Liver (tissue), 8 donors: ENCODE measurements at regions not wholly inside any gene's neighbourhood (a gene's known extent, or its start where the extent isn't known, plus 50 kb on each side); places are given as distances from the start of the nearest gene placed in this dataset.

Experiments used
- DNase-seq: peaks from one replicate; pipeline ENCODE4 v3.0.0-alpha.2; 2017; ENCODE audit warnings: low spot score
- H3K27ac ChIP-seq, 2 donors: one replicate each; pipeline ENCODE4 v1.7.0; 2013; ENCODE audit warnings: inconsistent platforms in 2 of 2, low read length in 2 of 2, control low read depth in 1 of 2, low read depth in 1 of 2, mild to moderate bottlenecking in 1 of 2
- H3K27me3 ChIP-seq, 4 donors: one replicate each; pipeline versions ENCODE4 v1.6.1 to v1.7.0; 2013; ENCODE audit warnings: low read length in 3 of 4, inconsistent platforms in 1 of 4, mild to moderate bottlenecking in 1 of 4, moderate library complexity in 1 of 4; ENCODE audit not compliant: control insufficient read depth in 4 of 4, insufficient read depth in 4 of 4
- H3K36me3 ChIP-seq, 4 donors: one replicate each; pipeline versions ENCODE4 v1.6.1 to v1.7.0; 2013; ENCODE audit warnings: low read length in 3 of 4, mild to moderate bottlenecking in 3 of 4, low read depth in 1 of 4, moderate library complexity in 1 of 4; ENCODE audit not compliant: control insufficient read depth in 4 of 4, insufficient read depth in 3 of 4
- H3K4me1 ChIP-seq, 4 donors: one replicate each; pipeline versions ENCODE4 v1.6.1 to v1.7.0; 2013; ENCODE audit warnings: low read length in 3 of 4, mild to moderate bottlenecking in 3 of 4, moderate library complexity in 1 of 4; ENCODE audit not compliant: control insufficient read depth in 4 of 4, insufficient read depth in 4 of 4
- H3K4me3 ChIP-seq, 3 donors: one replicate each; pipeline versions ENCODE4 v1.6.1 to v1.7.0; 2013; ENCODE audit warnings: low read length in 3 of 3, control low read depth in 1 of 3, low read depth in 1 of 3, mild to moderate bottlenecking in 1 of 3
- H3K9ac ChIP-seq, 2 donors: one replicate each; pipeline ENCODE4 v1.7.0; 2013; ENCODE audit warnings: low read length in 2 of 2, mild to moderate bottlenecking in 2 of 2, moderate library complexity in 2 of 2, control low read depth in 1 of 2, low read depth in 1 of 2
- H3K9me3 ChIP-seq, 4 donors: one replicate each; pipeline versions ENCODE4 v1.6.1 to v1.7.0; 2013; ENCODE audit warnings: low read length in 3 of 4; ENCODE audit not compliant: control insufficient read depth in 4 of 4
- EGR1 ChIP-seq, 2 donors: IDR thresholded peaks; 2 replicates each; pipeline ENCODE4 v1.6.1; 2016 to 2018; ENCODE audit warnings: antibody characterized with exemption in 2 of 2, low read depth in 2 of 2
- FOXA1 ChIP-seq: IDR thresholded peaks from 2 replicates; pipeline ENCODE4 v1.6.1; 2016; ENCODE audit warnings: antibody characterized with exemption
- FOXA2 ChIP-seq: IDR thresholded peaks from 2 replicates; pipeline ENCODE4 v1.6.1; 2016; ENCODE audit warnings: antibody characterized with exemption
- GABPA ChIP-seq, 2 donors: IDR thresholded peaks in 1 of 2; conservative IDR thresholded peaks in 1 of 2; 2 replicates each; pipeline ENCODE4 v1.6.1; 2016; ENCODE audit warnings: antibody characterized with exemption in 2 of 2, mild to moderate bottlenecking in 1 of 2, moderate library complexity in 1 of 2
- HNF4A ChIP-seq, 2 donors: conservative IDR thresholded peaks; 2 replicates each; pipeline ENCODE4 v1.6.1; 2016; ENCODE audit warnings: antibody characterized with exemption in 2 of 2, mild to moderate bottlenecking in 2 of 2
- HNF4G ChIP-seq: IDR thresholded peaks from 2 replicates; pipeline ENCODE4 v1.6.1; 2016; ENCODE audit warnings: antibody characterized with exemption
- JUND ChIP-seq, 2 donors: IDR thresholded peaks; 2 replicates each; pipeline ENCODE4 v1.6.1; 2016; ENCODE audit warnings: antibody characterized with exemption in 2 of 2
- MAX ChIP-seq: IDR thresholded peaks from 2 replicates; pipeline ENCODE4 v1.6.1; 2016; ENCODE audit warnings: antibody characterized with exemption
- NR2F2 ChIP-seq: IDR thresholded peaks from 2 replicates; pipeline ENCODE4 v1.6.1; 2016; ENCODE audit warnings: antibody characterized with exemption
- RAD21 ChIP-seq, 2 donors: IDR thresholded peaks; 2 replicates each; pipeline ENCODE4 v1.6.1; 2016; ENCODE audit warnings: antibody characterized with exemption in 2 of 2, mild to moderate bottlenecking in 2 of 2
- RXRA ChIP-seq, 2 donors: IDR thresholded peaks; 2 replicates each; pipeline ENCODE4 v1.6.1; 2017 to 2018; ENCODE audit warnings: antibody characterized with exemption in 2 of 2, mild to moderate bottlenecking in 1 of 2
- SP1 ChIP-seq: IDR thresholded peaks from 2 replicates; pipeline ENCODE4 v1.6.1; 2018; ENCODE audit warnings: antibody characterized with exemption, mild to moderate bottlenecking
- TAF1 ChIP-seq: conservative IDR thresholded peaks from 2 replicates; pipeline ENCODE4 v1.6.1; 2016; ENCODE audit warnings: antibody characterized with exemption, mild to moderate bottlenecking
- YY1 ChIP-seq: IDR thresholded peaks from 2 replicates; pipeline ENCODE4 v1.6.1; 2016; ENCODE audit warnings: antibody characterized with exemption, mild to moderate bottlenecking
- ZBTB33 ChIP-seq: IDR thresholded peaks from 2 replicates; pipeline ENCODE4 v1.6.1; 2016; ENCODE audit warnings: antibody characterized with exemption
- WGBS: extraction: QIAGEN DNeasy Blood & Tissue Kit; methylation state at CpG from one replicate; pipeline ENCODE4 v1.1.7; 2013; 5-methylcytosine and 5-hydroxymethylcytosine counted together
- TF ChIP-seq, protein P1 (sequence below): fragments of 150-350 bp; IDR thresholded peaks from 2 replicates; pipeline ENCODE4 v1.5.1; 2017; ENCODE audit warnings: improper control_type of control experiment, low read depth, low read length; ENCODE audit not compliant: missing input control
- TF ChIP-seq, protein P2 (sequence below): IDR thresholded peaks from 2 replicates; pipeline ENCODE4 v1.6.1; 2016; ENCODE audit warnings: antibody characterized with exemption
- TF ChIP-seq, protein P3 (sequence below): IDR thresholded peaks from 2 replicates; pipeline ENCODE4 v1.6.1; 2016; ENCODE audit warnings: antibody characterized with exemption, mild to moderate bottlenecking
- donor health status: healthy.
- donor health status: healthy.
- donor health status: healthy.
- donor health status: healthy.
- donor health status: healthy.

GRCh38 chr9:2255128-2255527 lies 240.0 kb downstream of the SMARCA2 start:
- no peaks in the 10 kb centered on the region for H3K27me3 ChIP-seq
- no peak for DNase-seq
- WGBS, result 77% methylated on average over 10 of the region's 10 CpGs
- H3K9ac ChIP-seq, result no peak overlapping the region
- H3K36me3 ChIP-seq, result no peaks in the 10 kb centered on the region
- TF ChIP-seq RAD21 (IDR thresholded peaks at IDR 0.05), result peak; percentile 25 to 54
- no peak for TF ChIP-seq SP1
- no peak overlapping the region for H3K27ac ChIP-seq
- H3K9me3 ChIP-seq, result no peaks in the 10 kb centered on the region
- no peaks in the 10 kb centered on the region for H3K4me1 ChIP-seq
- no peak overlapping the region for H3K4me3 ChIP-seq

- WGBS, result 86% methylated on average over 6 of the region's 6 CpGs
- DNase-seq, result no peak
- no peak overlapping the region for H3K4me3 ChIP-seq
- no peaks in the 10 kb centered on the region for H3K27me3 ChIP-seq
- no peaks in the 10 kb centered on the region for H3K4me1 ChIP-seq
- H3K9ac ChIP-seq, result no peak overlapping the region
- H3K27ac ChIP-seq, result no peak overlapping the region
- H3K9me3 ChIP-seq, result no peaks in the 10 kb centered on the region
- TF ChIP-seq HNF4A (conservative IDR thresholded peaks at IDR 0.05) (no peak), TAF1 (no peak), FOXA2 (no peak), HNF4G (no peak), SP1 (no peak), RXRA (IDR thresholded peaks at IDR 0.05) (no peak), MAX (no peak), GABPA (IDR thresholded peaks at IDR 0.05 in 1 of 2, conservative IDR thresholded peaks at IDR 0.05 in 1 of 2) (no peak), FOXA1 (no peak), EGR1 (IDR thresholded peaks at IDR 0.05; ENCODE audit: low read depth in 2 of 2) (no peak), NR2F2 (no peak), RAD21 (IDR thresholded peaks at IDR 0.05) (no peak), JUND (IDR thresholded peaks at IDR 0.05) (no peak), YY1 (no peak), ZBTB33 (no peak)
- TF ChIP-seq, protein P1, sequence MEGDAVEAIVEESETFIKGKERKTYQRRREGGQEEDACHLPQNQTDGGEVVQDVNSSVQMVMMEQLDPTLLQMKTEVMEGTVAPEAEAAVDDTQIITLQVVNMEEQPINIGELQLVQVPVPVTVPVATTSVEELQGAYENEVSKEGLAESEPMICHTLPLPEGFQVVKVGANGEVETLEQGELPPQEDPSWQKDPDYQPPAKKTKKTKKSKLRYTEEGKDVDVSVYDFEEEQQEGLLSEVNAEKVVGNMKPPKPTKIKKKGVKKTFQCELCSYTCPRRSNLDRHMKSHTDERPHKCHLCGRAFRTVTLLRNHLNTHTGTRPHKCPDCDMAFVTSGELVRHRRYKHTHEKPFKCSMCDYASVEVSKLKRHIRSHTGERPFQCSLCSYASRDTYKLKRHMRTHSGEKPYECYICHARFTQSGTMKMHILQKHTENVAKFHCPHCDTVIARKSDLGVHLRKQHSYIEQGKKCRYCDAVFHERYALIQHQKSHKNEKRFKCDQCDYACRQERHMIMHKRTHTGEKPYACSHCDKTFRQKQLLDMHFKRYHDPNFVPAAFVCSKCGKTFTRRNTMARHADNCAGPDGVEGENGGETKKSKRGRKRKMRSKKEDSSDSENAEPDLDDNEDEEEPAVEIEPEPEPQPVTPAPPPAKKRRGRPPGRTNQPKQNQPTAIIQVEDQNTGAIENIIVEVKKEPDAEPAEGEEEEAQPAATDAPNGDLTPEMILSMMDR, result no peak
- TF ChIP-seq, protein P2, sequence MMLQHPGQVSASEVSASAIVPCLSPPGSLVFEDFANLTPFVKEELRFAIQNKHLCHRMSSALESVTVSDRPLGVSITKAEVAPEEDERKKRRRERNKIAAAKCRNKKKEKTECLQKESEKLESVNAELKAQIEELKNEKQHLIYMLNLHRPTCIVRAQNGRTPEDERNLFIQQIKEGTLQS, result no peak
- TF ChIP-seq, protein P3, sequence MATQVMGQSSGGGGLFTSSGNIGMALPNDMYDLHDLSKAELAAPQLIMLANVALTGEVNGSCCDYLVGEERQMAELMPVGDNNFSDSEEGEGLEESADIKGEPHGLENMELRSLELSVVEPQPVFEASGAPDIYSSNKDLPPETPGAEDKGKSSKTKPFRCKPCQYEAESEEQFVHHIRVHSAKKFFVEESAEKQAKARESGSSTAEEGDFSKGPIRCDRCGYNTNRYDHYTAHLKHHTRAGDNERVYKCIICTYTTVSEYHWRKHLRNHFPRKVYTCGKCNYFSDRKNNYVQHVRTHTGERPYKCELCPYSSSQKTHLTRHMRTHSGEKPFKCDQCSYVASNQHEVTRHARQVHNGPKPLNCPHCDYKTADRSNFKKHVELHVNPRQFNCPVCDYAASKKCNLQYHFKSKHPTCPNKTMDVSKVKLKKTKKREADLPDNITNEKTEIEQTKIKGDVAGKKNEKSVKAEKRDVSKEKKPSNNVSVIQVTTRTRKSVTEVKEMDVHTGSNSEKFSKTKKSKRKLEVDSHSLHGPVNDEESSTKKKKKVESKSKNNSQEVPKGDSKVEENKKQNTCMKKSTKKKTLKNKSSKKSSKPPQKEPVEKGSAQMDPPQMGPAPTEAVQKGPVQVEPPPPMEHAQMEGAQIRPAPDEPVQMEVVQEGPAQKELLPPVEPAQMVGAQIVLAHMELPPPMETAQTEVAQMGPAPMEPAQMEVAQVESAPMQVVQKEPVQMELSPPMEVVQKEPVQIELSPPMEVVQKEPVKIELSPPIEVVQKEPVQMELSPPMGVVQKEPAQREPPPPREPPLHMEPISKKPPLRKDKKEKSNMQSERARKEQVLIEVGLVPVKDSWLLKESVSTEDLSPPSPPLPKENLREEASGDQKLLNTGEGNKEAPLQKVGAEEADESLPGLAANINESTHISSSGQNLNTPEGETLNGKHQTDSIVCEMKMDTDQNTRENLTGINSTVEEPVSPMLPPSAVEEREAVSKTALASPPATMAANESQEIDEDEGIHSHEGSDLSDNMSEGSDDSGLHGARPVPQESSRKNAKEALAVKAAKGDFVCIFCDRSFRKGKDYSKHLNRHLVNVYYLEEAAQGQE, result no peak
- H3K36me3 ChIP-seq, result no peaks in the 10 kb centered on the region
Measured at GRCh38 chr9:2257248-2257929, 242.2 kb downstream of the SMARCA2 start.
